Skeletal muscle cell (primary cell): ENCODE measurements at regions not wholly inside any gene's neighbourhood (a gene's known extent, or its start where the extent isn't known, plus 50 kb on each side); places are given as distances from the start of the nearest gene placed in this dataset.
"Not testable (repeated sequence)": the region's sequence is repeated elsewhere in the genome, so short reads cannot be mapped to it uniquely, and the experiment has no call there.

Source experiments
- DNase-seq: peaks from one replicate; pipeline ENCODE4 v3.0.0-alpha.2; 2010; ENCODE audit warnings: low read depth
- H3K4me3 ChIP-seq: 2 replicates; pipeline ENCODE4 v1.5.1; 2011; ENCODE audit warnings: low read depth, mild to moderate bottlenecking, control low read depth, low read length, moderate library complexity

DNA sequence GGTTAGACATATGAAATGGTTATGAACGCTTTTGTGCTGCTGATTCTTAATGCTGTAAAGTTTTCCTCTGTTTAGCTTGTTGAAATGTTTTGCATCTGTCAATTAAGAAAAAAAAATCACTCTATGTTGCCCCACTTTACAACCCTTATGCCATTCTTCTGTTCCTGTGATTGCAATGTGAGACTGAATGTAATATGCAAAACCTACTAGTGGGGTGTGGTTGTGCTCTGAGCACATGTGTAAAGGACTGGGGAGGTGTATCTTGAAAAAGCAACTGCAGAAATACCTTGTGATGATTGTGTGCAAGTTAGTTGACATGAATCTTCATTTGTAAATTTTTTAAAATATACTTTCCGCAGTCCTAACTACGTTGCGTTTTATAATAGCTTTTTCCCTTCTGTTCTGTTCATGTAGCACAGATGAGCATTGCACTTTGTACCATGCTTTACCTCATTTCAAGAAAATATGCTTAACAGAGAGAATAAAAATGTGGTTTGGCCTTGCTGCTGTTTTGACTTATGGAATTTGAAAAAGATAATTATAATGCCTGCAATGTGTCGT is 357.0 kb upstream of the PIK3R1 start:
- DNase-seq = no peak
- H3K4me3 ChIP-seq = no peak overlapping the region

GRCh38 chr5:67857502-67857901 is 358.1 kb upstream of the PIK3R1 start:
- DNase-seq = no peak
- H3K4me3 ChIP-seq = no peak overlapping the region

GRCh38 chr5:67855523-67855922 is 360.0 kb upstream of the PIK3R1 start:
- H3K4me3 ChIP-seq = no peak overlapping the region

GRCh38 chr5:67850906-67851305 is 364.6 kb upstream of the PIK3R1 start:
- not testable (repeated sequence) for DNase-seq, H3K4me3 ChIP-seq

More at GRCh38 chr5:67855523-67855922, 360.0 kb upstream of the PIK3R1 start:
- DNase-seq = no peak

DNA sequence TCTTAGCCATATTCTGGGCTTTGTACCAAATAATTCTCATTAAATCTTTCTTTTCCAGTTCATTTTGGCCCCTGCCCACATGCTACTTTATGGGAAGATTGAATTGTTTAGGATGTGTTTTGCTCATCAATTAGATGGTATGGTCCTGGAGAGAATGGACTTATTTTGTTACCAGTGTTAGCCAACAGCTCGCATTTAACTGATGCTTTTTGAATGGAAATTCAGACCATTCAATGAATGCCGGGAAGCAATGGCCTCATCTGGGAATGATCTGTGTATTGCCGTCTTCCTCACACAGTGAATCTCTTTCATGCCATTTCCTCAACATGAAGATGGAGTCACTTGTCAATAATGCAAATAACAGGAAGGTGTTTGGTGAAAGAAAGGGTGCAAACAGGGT is 370.6 kb upstream of the PIK3R1 start:
- no peak overlapping the region for H3K4me3 ChIP-seq
- DNase-seq = no peak

DNA sequence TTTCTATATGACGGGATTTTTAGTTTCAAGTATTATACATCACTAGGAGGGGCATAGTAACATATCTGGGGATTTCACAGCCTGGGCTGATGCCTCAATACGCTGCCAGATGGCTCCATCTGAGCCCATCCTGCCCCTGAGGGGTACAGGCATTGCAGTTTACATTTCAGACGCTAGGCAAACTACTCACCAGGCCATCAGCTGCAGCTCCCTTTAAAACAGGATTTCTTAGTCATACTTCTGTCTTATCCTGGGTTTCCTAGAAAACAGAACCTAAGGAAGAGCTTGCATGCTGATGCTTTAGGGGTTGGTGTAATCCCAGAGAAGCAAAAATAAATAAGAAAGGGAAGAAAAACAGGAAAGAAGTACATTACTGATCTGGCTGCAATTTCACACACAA is 372.8 kb upstream of the PIK3R1 start:
- H3K4me3 ChIP-seq = no peak overlapping the region
- DNase-seq = no peak

DNA sequence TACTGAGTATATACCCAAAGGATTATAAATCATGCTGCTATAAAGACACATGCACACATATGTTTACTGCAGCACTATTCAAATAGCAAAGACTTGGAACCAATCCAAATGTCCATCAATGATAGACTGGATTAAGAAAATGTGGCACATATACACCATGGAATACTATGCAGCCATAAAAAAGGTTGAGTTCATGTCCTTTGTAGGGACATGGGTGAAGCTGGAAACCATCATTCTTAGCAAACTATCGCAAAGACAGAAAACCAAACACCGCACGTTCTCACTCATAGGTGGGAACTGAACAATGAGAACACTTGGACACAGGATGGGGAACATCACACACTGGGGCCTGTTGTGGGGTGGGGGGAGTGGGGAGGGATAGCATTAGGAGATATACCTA is 378.3 kb upstream of the PIK3R1 start:
- not testable (repeated sequence) for H3K4me3 ChIP-seq, DNase-seq

DNA sequence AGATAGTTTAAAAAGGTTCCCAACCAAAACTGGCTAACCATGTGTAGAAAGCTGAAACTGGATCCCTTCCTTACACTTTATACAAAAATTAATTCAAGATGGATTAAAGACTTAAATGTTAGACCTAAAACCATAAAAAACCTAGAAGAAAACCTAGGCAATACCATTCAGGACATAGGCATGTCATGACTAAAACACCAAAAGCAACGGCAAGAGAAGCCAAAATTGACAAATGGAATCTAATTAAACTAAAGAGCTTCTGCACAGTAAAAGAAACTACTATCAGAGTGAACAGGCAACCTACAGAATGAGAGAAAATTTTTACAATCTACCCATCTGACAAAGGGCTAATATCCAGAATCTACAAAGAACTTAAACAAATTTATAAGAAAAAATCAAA is 379.1 kb upstream of the PIK3R1 start:
- not testable (repeated sequence) for DNase-seq, H3K4me3 ChIP-seq

GRCh38 chr5:67831048-67831447 is 384.5 kb upstream of the PIK3R1 start:
- no peak overlapping the region for H3K4me3 ChIP-seq
- no peak for DNase-seq

- H3K4me3 ChIP-seq = no peak overlapping the region
- DNase-seq = no peak
Observed at GRCh38 chr5:67827541-67827940, 388.0 kb upstream of the PIK3R1 start.

GRCh38 chr5:67824852-67825251 is 390.7 kb upstream of the PIK3R1 start:
- no peak for DNase-seq
- H3K4me3 ChIP-seq = no peak overlapping the region

DNA sequence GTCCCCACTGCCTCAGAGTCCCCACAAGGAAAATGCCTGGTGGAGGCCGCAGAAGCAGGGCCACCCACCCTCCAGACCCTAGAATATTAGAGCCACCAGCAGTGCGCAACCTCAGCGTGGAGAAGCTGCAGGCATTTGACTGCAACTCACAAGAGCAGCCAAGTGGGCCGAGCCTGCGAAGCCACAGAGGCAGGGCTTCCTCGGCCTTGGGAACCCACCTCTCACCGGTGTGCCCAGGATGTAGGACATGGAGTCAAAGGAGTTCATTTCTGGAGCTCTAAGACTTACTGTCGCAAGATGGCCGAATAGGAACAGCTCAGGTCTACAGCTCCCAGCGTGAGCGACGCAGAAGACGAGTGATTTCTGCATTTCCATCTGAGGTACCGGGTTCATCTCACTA is 397.9 kb upstream of the PIK3R1 start:
- H3K4me3 ChIP-seq = no peak overlapping the region
- no peak for DNase-seq

DNA sequence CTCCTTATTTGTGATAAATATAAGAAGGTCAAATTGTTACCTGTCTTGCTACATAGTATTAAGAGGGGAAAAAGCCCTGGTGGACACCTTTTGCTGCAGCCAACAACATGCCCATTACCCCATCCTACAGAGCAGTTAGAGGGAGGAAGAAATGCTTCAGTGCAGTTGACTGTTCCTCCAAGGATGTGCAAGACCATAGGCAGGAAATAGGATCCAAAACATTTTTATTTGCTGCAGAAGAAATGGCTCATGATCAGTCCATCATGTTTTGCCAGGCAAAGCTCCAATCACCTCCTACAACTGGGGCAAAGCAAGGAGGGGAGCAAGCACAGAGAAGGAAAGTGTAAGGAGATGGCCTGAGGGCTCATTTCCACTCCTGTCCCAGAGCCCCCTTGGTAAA is 399.1 kb upstream of the PIK3R1 start:
- no peak for DNase-seq
- no peak overlapping the region for H3K4me3 ChIP-seq

DNA sequence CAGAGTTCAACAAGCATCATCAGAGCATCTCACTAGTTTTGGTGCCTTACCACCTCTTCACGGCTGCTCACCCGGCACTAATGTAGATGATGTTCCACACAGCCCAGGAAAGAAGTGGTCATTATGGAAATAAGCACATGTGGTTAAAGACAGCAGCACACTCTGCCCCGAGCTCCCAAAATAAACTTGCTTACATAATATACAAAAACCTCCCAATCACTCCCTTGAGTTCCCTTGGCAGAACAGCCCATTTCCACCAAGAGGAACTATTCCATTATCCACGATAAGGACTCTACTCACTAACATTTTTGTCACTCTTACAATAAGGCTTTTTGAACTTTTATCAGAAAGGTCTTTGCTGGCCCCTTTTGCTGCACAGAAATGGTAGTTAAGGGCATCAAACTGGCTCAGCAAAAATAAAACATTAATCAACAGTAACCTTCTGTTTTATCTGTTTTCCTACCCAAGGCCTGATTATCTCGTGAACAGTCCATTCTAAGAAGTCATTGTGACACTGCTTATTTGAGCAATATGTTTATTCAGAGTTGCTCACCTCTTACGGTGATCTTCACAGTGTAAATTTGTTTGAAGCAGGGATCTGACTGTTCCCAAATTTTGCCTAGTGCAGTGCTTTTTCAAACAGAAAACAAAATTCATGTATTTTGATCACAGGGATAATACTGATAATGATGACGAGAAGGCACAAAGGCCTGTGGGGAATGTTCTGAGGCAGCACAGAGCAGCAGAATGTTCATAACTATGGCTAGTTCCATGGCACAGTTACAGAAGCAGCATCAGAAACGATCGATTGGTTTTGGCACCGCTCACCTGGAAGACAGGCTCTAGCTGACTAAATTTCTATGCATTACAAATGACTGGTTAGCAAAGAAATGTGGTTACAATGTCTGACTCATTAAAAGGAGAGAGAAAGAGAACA is 399.8 kb upstream of the PIK3R1 start:
- no peak for DNase-seq

GRCh38 chr5:67814569-67815311 is 400.8 kb upstream of the PIK3R1 start:
- no peak overlapping the region for H3K4me3 ChIP-seq
- no peak for DNase-seq

More for the DNA sequence above, 399.8 kb upstream of the PIK3R1 start:
- H3K4me3 ChIP-seq = no peak overlapping the region

DNA sequence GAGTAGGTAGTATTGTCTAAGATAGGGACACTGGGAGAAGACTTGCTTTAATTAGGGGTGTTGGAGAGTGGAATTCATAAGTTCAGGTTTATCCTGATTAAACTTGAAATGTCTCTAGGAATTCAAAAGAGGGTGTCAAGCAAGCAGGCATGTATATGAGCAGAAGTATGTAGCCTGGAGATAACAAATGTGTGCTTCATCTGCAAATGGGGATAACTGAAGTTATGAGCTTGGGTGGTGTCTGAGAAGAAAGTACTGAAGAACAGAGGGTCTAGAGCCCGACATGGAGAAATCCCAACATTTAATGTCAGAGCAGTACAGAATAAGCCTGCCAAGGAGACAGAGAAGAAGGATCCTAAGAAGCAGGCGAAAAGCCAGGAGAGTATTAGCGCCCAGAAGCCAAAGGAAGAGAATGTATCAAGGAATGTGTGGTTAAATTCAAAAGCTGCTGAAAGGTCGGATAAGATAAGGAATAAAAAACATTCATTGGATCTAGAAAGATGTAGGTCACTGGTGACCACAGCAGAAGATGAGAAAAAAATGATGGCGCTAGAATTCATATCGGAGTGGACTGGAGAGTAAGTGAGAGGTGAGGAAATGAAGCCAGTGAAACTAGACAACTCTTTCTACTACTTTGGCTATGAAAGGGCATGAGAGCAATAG is 401.5 kb upstream of the PIK3R1 start:
- no peak for DNase-seq
- no peak overlapping the region for H3K4me3 ChIP-seq

DNA sequence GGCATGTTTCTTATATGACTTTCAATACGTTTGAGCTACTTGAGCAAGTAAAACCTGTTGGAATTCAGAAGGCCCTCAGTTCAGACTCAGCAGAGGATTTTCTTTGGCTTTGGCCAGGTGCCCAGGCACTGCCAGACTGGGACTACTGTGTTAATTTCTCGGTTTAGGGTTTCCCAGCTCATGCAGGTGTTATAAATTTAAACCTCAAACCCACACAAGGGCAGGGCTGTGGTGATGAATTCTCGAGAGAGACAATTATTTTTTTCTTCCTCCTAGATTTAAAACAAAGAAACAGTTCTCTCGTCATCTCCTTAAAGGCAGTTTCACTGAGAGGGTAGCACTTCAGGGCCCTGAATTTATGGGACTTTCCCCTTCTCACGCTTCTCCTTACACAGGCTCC is 406.0 kb upstream of the PIK3R1 start:
- no peak overlapping the region for H3K4me3 ChIP-seq
- no peak for DNase-seq

DNA sequence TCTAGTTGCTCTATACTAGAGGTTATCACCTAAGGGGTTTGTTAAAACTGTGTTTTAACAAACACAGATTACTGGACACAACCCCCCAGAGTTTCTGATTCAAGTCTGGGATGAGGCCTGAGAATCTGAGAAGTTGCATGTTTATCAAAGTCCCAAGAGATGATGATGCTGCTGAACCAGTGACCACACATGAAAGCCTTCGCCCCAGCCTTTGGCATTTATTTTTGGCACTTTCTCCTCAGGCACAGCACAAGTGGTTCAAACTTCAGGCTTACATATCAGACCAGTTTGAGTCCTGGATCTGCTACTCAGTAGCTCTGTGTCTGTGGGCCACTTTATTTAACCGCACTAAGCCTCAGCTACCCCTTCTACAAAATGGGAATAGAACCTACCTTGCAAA is 407.2 kb upstream of the PIK3R1 start:
- H3K4me3 ChIP-seq = no peak overlapping the region
- DNase-seq = no peak

GRCh38 chr5:67807439-67807888 is 408.1 kb upstream of the PIK3R1 start:
- DNase-seq = no peak
- H3K4me3 ChIP-seq = no peak overlapping the region
